ENCODE measurements at regions not wholly inside any gene's neighbourhood (a gene's known extent, or its start where the extent isn't known, plus 50 kb on each side); places are given as distances from the start of the nearest gene placed in this dataset.

- ATAC-seq (ENCODE audit: low read depth), result no peak
- peak overlapping the region; percentile 89 for H3K27ac ChIP-seq (ENCODE audit: poor library complexity, severe bottlenecking)
- DNase-seq (ENCODE audit: low spot score), result no peak
- H3K4me3 ChIP-seq (ENCODE audit: severe bottlenecking), result no peak overlapping the region
- peaks cover 48% of the 10 kb centered on the region for H3K4me1 ChIP-seq (ENCODE audit: insufficient read depth, poor library complexity, severe bottlenecking)
- H3K9me3 ChIP-seq (ENCODE audit: severe bottlenecking), result no peaks in the 10 kb centered on the region
- TF ChIP-seq, protein P1, sequence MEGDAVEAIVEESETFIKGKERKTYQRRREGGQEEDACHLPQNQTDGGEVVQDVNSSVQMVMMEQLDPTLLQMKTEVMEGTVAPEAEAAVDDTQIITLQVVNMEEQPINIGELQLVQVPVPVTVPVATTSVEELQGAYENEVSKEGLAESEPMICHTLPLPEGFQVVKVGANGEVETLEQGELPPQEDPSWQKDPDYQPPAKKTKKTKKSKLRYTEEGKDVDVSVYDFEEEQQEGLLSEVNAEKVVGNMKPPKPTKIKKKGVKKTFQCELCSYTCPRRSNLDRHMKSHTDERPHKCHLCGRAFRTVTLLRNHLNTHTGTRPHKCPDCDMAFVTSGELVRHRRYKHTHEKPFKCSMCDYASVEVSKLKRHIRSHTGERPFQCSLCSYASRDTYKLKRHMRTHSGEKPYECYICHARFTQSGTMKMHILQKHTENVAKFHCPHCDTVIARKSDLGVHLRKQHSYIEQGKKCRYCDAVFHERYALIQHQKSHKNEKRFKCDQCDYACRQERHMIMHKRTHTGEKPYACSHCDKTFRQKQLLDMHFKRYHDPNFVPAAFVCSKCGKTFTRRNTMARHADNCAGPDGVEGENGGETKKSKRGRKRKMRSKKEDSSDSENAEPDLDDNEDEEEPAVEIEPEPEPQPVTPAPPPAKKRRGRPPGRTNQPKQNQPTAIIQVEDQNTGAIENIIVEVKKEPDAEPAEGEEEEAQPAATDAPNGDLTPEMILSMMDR (IDR thresholded peaks at IDR 0.05; ENCODE audit: poor library complexity, severe bottlenecking), result no peak
- no peaks in the 10 kb centered on the region for H3K36me3 ChIP-seq (ENCODE audit: low read depth)
- H3K27me3 ChIP-seq (ENCODE audit: insufficient read depth, poor library complexity, severe bottlenecking), result no peaks in the 10 kb centered on the region
Observed at GRCh38 chr13:99044764-99045163, 66.9 kb upstream of the DOCK9 start.

DNA sequence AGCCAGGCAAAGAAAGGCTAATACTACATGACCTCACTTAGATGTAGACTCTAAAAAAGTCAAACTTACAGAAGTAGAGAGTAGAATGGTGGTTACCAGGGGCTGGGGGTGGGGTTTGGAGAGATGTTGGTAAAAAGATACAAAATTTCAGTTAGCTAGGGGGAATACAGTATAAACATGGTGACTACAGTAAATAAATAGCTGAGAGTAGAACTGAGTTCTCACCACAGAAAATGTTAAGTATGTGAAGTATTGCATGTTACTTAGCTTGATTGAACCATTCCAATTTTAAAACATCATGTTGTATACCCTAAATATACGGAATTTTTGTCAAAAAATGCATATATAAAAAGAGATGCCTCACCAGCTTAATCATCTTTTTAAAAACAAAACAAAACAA is 67.5 kb upstream of the DOCK9 start:
- Histone ChIP-seq H3K4me1 (ENCODE audit: insufficient read depth, poor library complexity, severe bottlenecking) (peaks cover 55% of the 10 kb centered on the region), H3K27ac (ENCODE audit: poor library complexity, severe bottlenecking) (peak overlapping the region; percentile 89), H3K27me3 (ENCODE audit: insufficient read depth, poor library complexity, severe bottlenecking) (no peaks in the 10 kb centered on the region), H3K36me3 (ENCODE audit: low read depth) (no peaks in the 10 kb centered on the region), H3K4me3 (ENCODE audit: severe bottlenecking) (no peak overlapping the region), H3K9me3 (ENCODE audit: severe bottlenecking) (no peaks in the 10 kb centered on the region)
- no peak for DNase-seq (ENCODE audit: low spot score)
- TF ChIP-seq, protein P1 (IDR thresholded peaks at IDR 0.05; ENCODE audit: poor library complexity, severe bottlenecking), result no peak
- no peak for ATAC-seq (ENCODE audit: low read depth)

DNA sequence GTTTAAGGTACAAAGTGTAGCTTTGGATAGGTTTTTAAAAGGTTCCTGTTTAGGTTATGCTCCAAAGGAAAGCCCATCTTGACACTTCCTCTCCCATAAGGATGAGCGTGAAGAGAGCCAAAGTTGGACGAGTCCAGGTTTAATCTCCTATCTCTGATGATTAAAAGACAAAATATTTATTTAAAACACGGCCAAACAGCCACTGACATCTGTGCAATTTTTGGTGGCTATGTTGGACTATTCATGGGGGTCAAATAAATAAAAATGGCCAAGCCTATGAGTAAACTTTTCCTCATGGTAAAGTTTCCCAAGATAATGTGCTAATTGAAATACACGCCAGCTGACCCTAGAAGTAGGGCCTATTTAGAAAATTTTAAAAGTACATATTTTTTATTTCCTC is 69.0 kb upstream of the DOCK9 start:
- no peaks in the 10 kb centered on the region for H3K27me3 ChIP-seq (ENCODE audit: insufficient read depth, poor library complexity, severe bottlenecking)
- TF ChIP-seq, protein P1 (IDR thresholded peaks at IDR 0.05; ENCODE audit: poor library complexity, severe bottlenecking), result no peak
- no peak for DNase-seq (ENCODE audit: low spot score)
- H3K27ac ChIP-seq (ENCODE audit: poor library complexity, severe bottlenecking), result peak overlapping the region; percentile 89
- no peak; the same call in 2 of the 3 replicates for ATAC-seq (ENCODE audit: low read depth)
- no peaks in the 10 kb centered on the region for H3K36me3 ChIP-seq (ENCODE audit: low read depth)
- H3K4me3 ChIP-seq (ENCODE audit: severe bottlenecking), result no peak overlapping the region
- H3K4me1 ChIP-seq (ENCODE audit: insufficient read depth, poor library complexity, severe bottlenecking), result peaks cover 51% of the 10 kb centered on the region
- no peaks in the 10 kb centered on the region for H3K9me3 ChIP-seq (ENCODE audit: severe bottlenecking)

DNA sequence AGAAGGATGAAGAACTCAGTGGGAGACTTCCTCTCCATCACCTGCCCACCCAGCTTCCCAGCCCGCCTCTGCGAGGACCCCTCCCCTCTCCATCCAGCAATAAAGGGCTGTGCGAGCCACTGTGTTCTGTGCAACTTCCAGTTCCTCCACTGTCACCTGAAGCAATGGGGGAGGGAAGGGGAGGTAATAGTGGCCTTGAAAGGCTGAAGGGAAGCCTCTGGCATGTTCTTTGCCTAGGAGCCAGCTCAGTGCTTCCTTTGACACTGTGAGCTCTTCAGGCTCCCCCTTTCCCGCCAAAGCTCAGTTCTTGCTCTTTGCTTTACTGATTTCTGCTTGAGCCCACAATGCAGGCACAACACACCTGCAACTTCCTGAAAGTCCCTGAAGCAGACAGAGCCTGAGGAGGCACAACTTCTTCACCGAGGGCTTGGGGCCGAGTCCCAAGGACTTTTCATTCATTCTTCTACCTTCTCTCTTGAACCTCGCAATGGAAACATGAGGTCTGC is 73.2 kb upstream of the DOCK9 start:
- Histone ChIP-seq H3K4me1 (ENCODE audit: insufficient read depth, poor library complexity, severe bottlenecking) (peaks cover 36% of the 10 kb centered on the region), H3K27me3 (ENCODE audit: insufficient read depth, poor library complexity, severe bottlenecking) (no peaks in the 10 kb centered on the region), H3K36me3 (ENCODE audit: low read depth) (no peaks in the 10 kb centered on the region), H3K4me3 (ENCODE audit: severe bottlenecking) (no peak overlapping the region), H3K27ac (ENCODE audit: poor library complexity, severe bottlenecking) (peak overlapping the region; percentile 77), H3K9me3 (ENCODE audit: severe bottlenecking) (no peaks in the 10 kb centered on the region)
- no peak for ATAC-seq (ENCODE audit: low read depth)
- no peak for DNase-seq (ENCODE audit: low spot score)
- TF ChIP-seq, protein P1 (IDR thresholded peaks at IDR 0.05; ENCODE audit: poor library complexity, severe bottlenecking), result no peak

GRCh38 chr13:99051768-99052455 is 74.0 kb upstream of the DOCK9 start:
- TF ChIP-seq, protein P1 (IDR thresholded peaks at IDR 0.05; ENCODE audit: poor library complexity, severe bottlenecking), result no peak
- no peak for ATAC-seq (ENCODE audit: low read depth)
- Histone ChIP-seq H3K9me3 (ENCODE audit: severe bottlenecking) (no peaks in the 10 kb centered on the region), H3K27me3 (ENCODE audit: insufficient read depth, poor library complexity, severe bottlenecking) (no peaks in the 10 kb centered on the region), H3K36me3 (ENCODE audit: low read depth) (no peaks in the 10 kb centered on the region), H3K27ac (ENCODE audit: poor library complexity, severe bottlenecking) (no peak overlapping the region), H3K4me3 (ENCODE audit: severe bottlenecking) (no peak overlapping the region), H3K4me1 (ENCODE audit: insufficient read depth, poor library complexity, severe bottlenecking) (peaks cover 41% of the 10 kb centered on the region)
- no peak for DNase-seq (ENCODE audit: low spot score)
